ENCODE measurements at regions not wholly inside any gene's neighbourhood (a gene's known extent, or its start where the extent isn't known, plus 50 kb on each side); places are given as distances from the start of the nearest gene placed in this dataset.
"Not testable (repeated sequence)": the region's sequence is repeated elsewhere in the genome, so short reads cannot be mapped to it uniquely, and the experiment has no call there.

DNA sequence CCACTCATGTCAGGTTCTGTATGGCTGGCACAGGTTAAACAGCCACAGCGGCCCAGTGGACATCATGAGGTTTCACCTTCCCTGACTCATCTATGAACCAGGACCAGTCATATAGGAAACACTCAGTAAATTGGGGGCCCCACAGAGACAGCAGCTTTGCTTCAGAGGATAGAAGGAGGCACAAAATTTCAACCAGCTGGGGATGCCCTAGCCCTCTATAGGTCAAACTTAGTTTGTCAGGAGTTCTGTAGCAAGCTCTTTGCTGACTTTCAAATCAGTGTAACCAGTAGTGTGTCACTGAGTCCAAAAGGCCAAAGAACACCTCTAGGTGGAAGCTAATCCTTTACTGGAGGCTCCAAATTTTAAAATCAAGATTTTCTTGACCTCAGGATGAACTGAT lies 4157.8 kb upstream of the TPTE start:
- DNase-seq; H3K4me1 ChIP-seq; H3K4me3 ChIP-seq; ATAC-seq; H3K36me3 ChIP-seq; H3K27me3 ChIP-seq; H3K9me3 ChIP-seq; intact Hi-C loops (cut with DNase I); H3K27ac ChIP-seq: not testable (repeated sequence)

DNA sequence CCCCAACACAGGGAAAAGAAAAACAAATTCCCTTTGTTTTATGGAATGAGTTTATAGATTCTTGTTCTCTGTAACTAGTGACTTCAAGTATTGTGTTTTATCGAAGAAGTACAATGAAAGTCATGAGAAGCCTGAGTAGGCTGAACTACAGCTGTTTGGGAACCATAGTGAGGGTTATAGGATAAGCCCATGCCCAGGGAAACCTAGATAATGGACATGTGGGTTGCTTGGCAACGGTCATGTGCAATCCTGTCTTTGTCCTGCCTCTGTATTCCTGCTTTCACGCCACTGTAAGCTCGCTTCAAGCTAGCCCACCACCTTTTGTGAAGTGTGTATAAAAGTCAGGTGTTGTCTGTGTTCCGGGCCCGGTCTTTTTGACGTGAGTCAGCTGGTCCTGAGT lies 4152.6 kb upstream of the TPTE start:
- H3K36me3 ChIP-seq; H3K4me1 ChIP-seq; intact Hi-C loops (cut with DNase I); ATAC-seq; H3K9me3 ChIP-seq; H3K27me3 ChIP-seq: not testable (repeated sequence)
- Histone ChIP-seq H3K27ac (peak overlapping the region; percentile 35 to 74), H3K4me3 (peak overlapping the region in 1 of 2 donors; percentile 14)
- peak in 3 of 4 donors; percentile 9 to 64 (median 60) for DNase-seq

DNA sequence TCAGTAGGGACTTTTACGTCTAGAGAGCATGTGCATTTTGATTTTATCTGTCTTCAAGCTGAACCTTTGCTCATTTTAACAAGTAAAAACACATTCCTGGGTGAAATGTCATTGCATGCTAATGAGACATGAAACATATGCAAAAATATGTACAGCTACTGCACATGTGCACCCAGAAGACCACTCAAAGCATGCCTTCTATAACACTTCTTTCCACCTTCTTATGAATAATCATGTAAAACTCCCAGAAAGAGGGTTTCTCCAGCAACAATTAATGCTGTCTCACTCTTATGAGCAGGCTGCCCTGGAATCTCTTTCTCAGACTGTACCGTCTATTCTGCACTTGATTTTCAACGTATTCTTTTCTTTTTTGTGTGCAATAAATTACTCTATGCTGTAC lies 4148.1 kb upstream of the TPTE start:
- H3K4me1 ChIP-seq; H3K36me3 ChIP-seq; H3K27ac ChIP-seq; ATAC-seq; intact Hi-C loops (cut with DNase I); H3K27me3 ChIP-seq; H3K9me3 ChIP-seq; H3K4me3 ChIP-seq: not testable (repeated sequence)
- peak in 1 of 4 donors; percentile 3 for DNase-seq

DNA sequence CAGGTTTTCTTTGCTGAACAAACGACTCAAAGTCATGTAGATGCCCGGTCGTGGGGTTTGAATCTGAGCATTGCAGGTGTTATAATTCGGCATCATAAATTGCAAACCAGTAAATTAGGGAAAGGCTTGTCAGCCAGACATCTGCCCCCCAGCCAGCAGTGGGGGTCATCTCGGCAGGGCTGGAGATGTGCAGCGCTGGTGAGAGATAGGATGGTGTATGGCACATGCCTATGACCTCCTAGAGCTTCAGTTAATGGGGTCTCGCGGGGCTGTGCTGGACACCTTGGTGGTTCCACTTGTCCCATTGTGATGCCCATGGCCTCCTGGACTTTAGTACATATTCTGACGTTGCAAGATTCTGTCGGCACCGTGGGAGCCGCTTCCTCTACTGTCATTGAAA lies 4147.2 kb upstream of the TPTE start:
- peak in 3 of 4 donors; percentile 4 to 81 (median 64) for DNase-seq
- H3K27ac ChIP-seq; H3K4me1 ChIP-seq; H3K4me3 ChIP-seq; H3K27me3 ChIP-seq; H3K36me3 ChIP-seq; ATAC-seq; intact Hi-C loops (cut with DNase I); H3K9me3 ChIP-seq: not testable (repeated sequence)
- TF ChIP-seq, protein P1, sequence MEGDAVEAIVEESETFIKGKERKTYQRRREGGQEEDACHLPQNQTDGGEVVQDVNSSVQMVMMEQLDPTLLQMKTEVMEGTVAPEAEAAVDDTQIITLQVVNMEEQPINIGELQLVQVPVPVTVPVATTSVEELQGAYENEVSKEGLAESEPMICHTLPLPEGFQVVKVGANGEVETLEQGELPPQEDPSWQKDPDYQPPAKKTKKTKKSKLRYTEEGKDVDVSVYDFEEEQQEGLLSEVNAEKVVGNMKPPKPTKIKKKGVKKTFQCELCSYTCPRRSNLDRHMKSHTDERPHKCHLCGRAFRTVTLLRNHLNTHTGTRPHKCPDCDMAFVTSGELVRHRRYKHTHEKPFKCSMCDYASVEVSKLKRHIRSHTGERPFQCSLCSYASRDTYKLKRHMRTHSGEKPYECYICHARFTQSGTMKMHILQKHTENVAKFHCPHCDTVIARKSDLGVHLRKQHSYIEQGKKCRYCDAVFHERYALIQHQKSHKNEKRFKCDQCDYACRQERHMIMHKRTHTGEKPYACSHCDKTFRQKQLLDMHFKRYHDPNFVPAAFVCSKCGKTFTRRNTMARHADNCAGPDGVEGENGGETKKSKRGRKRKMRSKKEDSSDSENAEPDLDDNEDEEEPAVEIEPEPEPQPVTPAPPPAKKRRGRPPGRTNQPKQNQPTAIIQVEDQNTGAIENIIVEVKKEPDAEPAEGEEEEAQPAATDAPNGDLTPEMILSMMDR (IDR thresholded peaks at IDR 0.05) = peak in 1 of 2 donors; percentile 21

DNA sequence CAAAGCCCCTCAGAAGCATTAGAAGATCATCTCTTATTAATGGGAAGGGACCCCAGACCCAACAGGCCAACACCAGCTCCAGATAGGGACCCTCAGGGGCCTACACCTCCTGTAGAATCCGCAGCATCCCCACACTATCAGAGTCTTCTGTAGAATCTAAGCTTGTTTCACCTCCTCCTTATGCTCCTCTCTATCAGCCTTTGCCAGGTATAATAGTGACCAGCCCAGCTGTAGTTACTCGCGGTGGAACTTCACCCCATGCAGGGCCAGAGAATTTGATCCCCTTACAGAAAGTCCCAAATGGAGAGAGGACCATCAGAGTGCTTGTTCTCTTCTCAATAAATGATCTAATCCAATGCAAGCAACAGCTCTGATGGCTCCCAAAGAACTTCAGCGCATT lies 4146.5 kb upstream of the TPTE start:
- intact Hi-C loops (cut with DNase I); ATAC-seq: not testable (repeated sequence)
- DNase-seq = peak in 2 of 4 donors; percentile 24 to 29

DNA sequence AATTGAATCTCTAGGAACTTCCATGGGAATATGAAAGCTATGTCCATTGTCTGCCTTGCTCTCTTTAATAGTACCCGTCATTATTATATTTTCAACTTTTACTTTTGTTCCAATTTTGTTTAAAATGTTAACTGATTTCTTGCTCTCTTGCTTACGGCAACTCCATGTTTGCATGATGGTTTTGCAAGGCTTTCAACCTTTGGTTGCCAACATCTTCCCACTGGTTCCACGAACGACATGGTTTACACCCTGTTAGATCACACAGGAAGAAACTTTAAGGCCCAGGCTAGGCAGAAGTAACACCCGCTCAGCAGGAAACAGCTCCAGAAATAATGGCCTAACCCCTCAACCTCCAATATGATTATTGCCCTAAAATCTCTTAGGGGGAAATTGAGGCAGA lies 4145.6 kb upstream of the TPTE start:
- DNase-seq; intact Hi-C loops (cut with DNase I); H3K36me3 ChIP-seq; H3K27me3 ChIP-seq; H3K4me3 ChIP-seq; H3K27ac ChIP-seq; H3K9me3 ChIP-seq; ATAC-seq; H3K4me1 ChIP-seq: not testable (repeated sequence)

More for the DNA sequence above, 4146.5 kb upstream of the TPTE start:
- not testable (repeated sequence) for H3K4me3 ChIP-seq, H3K27ac ChIP-seq, H3K9me3 ChIP-seq, H3K4me1 ChIP-seq, H3K36me3 ChIP-seq, H3K27me3 ChIP-seq

DNA sequence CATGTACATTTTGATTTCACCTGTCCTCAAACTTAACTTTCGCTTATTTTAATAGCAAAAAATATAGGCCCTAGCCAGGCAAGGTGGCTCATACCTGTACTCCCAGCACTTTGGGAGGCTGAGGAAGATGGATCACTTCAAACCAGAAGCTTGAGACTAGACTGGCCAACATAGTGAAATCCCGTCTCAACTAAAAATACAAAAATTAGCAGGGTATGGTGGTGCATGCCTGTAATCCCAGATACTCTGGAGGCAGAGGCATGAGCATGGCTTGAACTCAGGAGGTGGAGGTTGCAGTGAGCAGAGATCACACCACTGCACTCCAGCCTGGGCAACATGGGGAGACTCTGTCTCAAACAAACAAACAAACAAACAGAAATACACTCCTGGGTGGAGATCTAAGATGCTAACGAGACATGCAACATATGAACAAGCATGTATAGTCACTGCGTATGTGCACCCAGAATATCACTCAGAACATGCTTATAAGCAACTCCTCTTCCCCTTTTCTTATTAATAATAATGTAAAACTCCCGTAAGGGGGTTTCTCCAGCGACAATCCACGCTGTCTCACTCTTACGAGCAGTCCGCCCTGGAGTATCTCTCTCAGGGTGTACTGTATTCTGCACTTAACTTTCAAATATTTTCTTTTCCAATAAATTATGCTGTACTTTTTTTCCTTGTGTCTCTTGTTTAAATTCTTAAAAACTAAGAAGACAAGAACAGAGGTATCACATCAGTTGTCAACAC lies 4144.9 kb upstream of the TPTE start:
- H3K27me3 ChIP-seq; H3K4me3 ChIP-seq; H3K9me3 ChIP-seq; intact Hi-C loops (cut with DNase I); H3K27ac ChIP-seq; H3K36me3 ChIP-seq; H3K4me1 ChIP-seq; ATAC-seq: not testable (repeated sequence)
- DNase-seq = peak in 1 of 4 donors; percentile 29
